Renal cortex interstitium (tissue), 11 donors: ENCODE measurements at regions not wholly inside any gene's neighbourhood (a gene's known extent, or its start where the extent isn't known, plus 50 kb on each side); places are given as distances from the start of the nearest gene placed in this dataset.
"Not testable (repeated sequence)": the region's sequence is repeated elsewhere in the genome, so short reads cannot be mapped to it uniquely, and the experiment has no call there.

Experiments
- DNase-seq, 11 donors: peaks; one replicate each; pipeline ENCODE4 v3.0.0-alpha.2; 2013; ENCODE audit warnings: low read depth in 9 of 11, low spot score in 4 of 11; ENCODE audit errors: extremely low read depth in 1 of 11

DNA sequence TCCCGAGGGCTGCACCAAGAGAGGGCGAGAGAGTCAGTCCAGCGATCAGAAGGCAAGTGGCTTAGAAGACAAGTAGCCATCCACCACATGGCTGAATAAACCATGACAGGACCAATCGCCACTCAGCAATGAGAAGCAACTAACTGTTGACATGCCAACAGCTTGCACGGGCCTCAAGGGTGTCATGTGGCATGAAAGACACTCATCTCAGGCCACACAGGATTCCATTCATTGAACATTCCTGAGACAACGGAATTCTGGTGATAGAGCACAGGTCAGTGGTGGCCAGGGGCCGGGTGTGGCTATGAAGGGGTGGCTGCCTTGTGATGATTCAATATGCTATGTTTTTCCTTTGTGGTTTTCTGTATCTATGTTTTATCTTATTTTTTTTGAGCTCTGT lies 110.6 kb upstream of the CCZ1B start:
- not testable (repeated sequence) for DNase-seq

DNA sequence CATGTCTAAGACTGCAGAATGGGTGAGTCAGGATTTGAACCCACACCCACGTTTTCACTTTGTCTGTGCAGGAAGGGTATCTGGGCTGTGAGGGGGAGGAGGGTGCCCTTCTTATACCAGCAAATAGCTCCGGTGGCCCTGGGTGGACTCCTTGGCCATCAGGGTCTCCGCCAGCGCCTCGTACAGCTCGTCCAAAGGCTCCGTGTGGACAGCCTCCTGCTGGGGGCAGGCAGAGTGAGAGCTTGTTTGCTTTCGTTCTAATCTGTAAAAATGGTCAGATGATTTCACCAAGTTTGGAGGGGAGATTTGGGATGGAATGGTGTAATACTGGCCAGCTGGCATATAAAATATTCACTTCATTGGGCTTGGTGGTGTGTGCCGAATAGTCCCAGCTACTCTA lies 111.7 kb upstream of the CCZ1B start:
- DNase-seq = not testable (repeated sequence)

- DNase-seq = not testable (repeated sequence)
Measured at GRCh38 chr7:6938284-6938683, 112.2 kb upstream of the CCZ1B start.

- not testable (repeated sequence) for DNase-seq
Measured at GRCh38 chr7:6939126-6939525, 113.1 kb upstream of the CCZ1B start.

GRCh38 chr7:6939896-6940295 lies 113.8 kb upstream of the CCZ1B start:
- DNase-seq = not testable (repeated sequence)

DNA sequence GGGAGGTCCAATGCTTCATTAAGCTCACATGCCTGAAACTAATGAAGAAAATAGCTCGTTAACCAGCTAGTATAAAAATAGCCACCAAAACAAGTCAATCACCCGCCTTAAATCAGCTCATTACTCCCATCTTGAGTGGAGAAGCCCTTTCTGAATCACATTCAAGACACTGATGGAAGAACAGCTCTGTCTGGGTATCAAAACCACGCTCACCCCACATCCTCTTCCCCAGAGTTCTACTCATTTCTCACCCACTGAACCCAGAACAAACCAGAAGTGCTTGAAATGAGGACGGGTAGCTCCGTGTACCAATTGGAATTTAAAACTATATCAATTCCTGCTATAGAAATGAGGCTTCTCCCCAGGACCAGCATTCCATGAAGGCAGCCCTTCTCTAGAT lies 120.8 kb upstream of the CCZ1B start:
- DNase-seq = not testable (repeated sequence)

DNA sequence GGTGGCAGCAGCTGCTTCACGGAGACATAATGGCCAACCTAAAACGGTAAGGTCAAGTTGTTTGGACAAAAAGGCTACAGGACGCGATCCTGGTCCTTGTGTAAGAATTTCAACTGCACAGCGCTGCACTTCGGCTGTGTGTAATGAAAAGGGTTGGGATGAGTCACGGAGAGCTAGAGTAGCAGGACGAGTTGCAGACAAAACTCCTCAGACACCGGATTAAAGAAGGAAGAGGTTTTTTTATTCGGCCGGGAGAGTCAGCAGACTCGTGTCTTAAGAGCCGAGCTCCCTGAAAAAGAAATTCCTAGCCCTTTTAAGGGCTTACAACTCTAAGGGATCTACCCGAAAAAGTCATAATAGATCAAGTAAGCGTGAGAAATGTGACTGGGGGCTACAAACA lies 124.2 kb upstream of the CCZ1B start:
- DNase-seq = not testable (repeated sequence)

DNA sequence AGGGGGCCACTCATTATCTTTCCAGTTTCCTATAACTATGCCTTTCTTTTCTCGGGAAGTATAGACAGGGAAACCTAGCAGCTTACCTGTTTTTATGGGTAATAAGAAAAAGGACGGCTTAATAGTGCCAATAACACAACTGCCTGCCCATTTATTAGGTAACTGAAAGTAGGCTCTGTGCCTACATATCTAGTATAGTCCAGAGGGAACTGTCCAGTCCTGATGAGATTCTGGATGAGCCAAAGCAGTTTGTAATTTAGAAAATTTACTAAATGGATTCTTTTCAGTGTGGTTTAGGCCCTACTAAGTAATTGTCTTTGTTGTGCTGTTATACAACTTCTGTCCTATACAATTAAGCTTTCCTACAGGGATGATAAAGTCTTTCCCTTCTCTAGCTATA lies 125.5 kb upstream of the CCZ1B start:
- DNase-seq = not testable (repeated sequence)

DNA sequence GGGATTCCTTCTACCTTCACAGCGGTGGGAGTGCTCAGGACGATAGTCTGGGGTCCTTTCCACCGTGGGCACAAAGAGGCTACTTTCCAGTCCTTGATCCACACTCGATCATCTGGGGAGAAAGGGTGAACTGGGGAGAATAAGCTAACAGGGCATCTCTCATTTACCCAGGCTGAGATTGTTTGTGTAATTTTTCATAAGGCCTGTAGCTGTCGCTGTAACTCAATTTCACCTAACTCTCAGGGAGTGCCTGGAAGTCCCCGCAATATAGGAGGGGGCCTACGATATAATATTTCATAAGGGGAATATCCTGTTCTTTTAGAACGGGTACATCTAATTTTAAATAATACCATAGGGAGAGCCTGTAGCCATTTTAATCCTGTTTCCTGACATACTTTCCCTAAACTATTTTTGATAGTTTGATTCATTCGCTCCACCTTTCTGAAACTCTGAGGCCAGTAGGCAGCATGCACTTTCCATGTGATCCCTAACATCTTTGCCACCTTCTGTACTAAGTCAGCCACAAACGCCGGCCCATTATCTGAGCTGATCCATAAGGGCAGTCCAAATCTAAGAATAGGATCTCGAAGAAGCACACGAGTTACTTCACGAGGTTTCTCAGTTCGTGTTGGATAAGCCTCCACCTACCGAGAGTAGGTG lies 127.2 kb upstream of the CCZ1B start:
- DNase-seq = not testable (repeated sequence)

DNA sequence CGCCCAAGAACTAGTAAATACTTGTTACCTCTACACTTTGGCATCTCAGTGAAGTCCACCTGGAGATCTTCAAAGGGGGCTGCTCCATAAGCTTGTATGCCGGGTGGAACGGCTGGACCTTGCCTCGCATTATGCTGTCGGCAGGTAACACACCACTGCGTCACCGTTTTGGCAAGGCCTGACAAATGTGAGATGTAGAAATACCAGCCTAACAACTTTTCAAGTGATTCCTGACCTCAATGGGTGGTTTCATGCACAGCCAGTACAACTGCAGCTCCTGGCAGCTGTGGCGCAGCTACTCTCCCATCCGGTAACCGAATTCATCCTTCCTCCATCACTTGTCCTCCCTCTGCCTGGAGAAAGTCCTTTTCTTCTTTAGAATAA lies 127.7 kb upstream of the CCZ1B start:
- peak in 1 of 11 donors; percentile 7 for DNase-seq

GRCh38 chr7:6955385-6955784 lies 129.3 kb upstream of the CCZ1B start:
- DNase-seq = not testable (repeated sequence)

- not testable (repeated sequence) for DNase-seq
Measured at GRCh38 chr7:6955990-6956566, 130.0 kb upstream of the CCZ1B start.

- not testable (repeated sequence) for DNase-seq
Measured at GRCh38 chr7:6958371-6958770, 132.3 kb upstream of the CCZ1B start.

- not testable (repeated sequence) for DNase-seq
Measured at GRCh38 chr7:6959942-6960341, 133.9 kb upstream of the CCZ1B start.

GRCh38 chr7:6962871-6963270 lies 136.8 kb upstream of the CCZ1B start:
- not testable (repeated sequence) for DNase-seq

- peak in 1 of 11 donors; percentile 2 for DNase-seq
Measured at GRCh38 chr7:6965051-6965450, 139.0 kb upstream of the CCZ1B start.

DNA sequence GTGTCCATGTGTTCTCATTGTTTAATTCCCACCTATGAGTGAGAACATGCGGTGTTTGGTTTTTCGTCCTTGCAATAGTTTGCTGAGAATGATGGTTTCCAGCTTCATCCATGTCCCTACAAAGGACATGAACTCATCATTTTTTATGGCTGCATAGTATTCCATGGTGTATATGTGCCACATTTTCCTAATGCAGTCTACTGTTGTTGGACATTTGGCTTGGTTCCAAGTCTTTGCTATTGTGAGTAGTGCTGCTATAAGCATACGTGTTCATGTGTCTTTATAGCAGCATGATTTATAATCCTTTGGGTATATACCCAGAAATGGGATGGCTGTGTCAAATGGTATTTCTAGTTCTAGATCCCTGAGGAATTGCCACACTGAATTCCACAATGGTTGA lies 144.1 kb upstream of the CCZ1B start:
- not testable (repeated sequence) for DNase-seq

DNA sequence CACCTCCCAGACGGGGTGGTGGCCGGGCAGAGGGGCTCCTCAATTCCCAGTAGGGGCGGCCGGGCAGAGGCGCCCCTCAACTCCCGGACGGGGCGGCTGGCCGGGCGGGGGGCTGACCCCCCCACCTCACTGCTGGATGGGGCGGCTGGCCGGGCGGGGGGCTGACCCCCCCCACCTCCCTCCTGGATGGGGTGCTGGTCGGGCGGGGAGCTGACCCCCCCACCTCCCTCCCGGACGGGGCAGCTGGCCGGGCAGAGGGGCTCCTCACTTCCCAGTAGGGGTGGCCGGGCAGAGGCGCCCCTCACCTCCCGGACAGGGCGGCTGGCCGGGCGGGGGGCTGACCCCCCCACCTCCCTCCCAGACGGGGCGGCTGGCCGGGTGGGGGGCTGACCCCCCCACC lies 148.8 kb upstream of the CCZ1B start:
- DNase-seq = not testable (repeated sequence)

DNA sequence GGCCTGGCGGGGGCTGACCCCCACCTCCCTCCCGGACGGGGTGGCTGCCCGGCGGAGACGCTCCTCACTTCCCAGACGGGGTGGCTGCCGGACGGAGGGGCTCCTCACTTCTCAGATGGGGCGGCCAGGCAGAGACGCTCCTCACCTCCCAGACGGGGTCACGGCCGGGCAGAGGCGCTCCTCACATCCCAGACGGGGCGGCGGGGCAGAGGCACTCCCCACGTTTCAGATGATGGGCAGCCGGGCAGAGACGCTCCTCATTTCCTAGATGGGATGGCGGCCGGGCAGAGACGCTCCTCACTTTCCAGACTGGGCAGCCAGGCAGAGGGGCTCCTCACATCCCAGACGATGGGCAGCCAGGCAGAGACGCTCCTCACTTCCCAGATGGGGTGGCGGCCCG lies 149.3 kb upstream of the CCZ1B start:
- DNase-seq = not testable (repeated sequence)

- DNase-seq = not testable (repeated sequence)
Measured at GRCh38 chr7:6977368-6977767, 151.3 kb upstream of the CCZ1B start.

GRCh38 chr7:6978326-6978725 lies 152.3 kb upstream of the CCZ1B start:
- DNase-seq = not testable (repeated sequence)
